ENCODE measurements at regions not wholly inside any gene's neighbourhood (a gene's known extent, or its start where the extent isn't known, plus 50 kb on each side); places are given as distances from the start of the nearest gene placed in this dataset.

GRCh38 chr5:82396871-82397514 is 118.8 kb upstream of the RPS23 start:
- DNase-seq (ENCODE audit: low spot score), result no peak
- CTCF ChIA-PET (ENCODE audit: unreplicated experiment), result no interaction called here
- BruUV-seq (replicated peaks), result no TSS peak
- Histone ChIP-seq H3K9me3 (ENCODE audit: low read length) (no peaks in the 10 kb centered on the region), H3K36me3 (ENCODE audit: insufficient read depth, low read length) (no peaks in the 10 kb centered on the region), H2AFZ (ENCODE audit: low read length) (no peak overlapping the region), H3K9me2 (ENCODE audit: insufficient read depth, low read length) (no peaks in the 10 kb centered on the region), H3K79me2 (ENCODE audit: insufficient read depth, low read depth, low read length) (no peaks in the 10 kb centered on the region), H4K20me1 (ENCODE audit: insufficient read depth, low read length) (no peaks in the 10 kb centered on the region), H3K4me1 (ENCODE audit: insufficient read depth, low read length, poor library complexity, severe bottlenecking) (no peaks in the 10 kb centered on the region), H3K4me2 (ENCODE audit: low read length) (no peak overlapping the region), H3K27ac (ENCODE audit: low read depth, low read length, poor library complexity, severe bottlenecking) (no peak overlapping the region), H3K4me3 (ENCODE audit: low read depth, low read length, poor library complexity, severe bottlenecking) (no peak overlapping the region)
- POLR2A ChIA-PET, result no interaction called here
- no peak for TF ChIP-seq CTCF (conservative IDR thresholded peaks at IDR 0.05; ENCODE audit: low read length)
- no peak for TF ChIP-seq EZH2phosphoT487 (IDR thresholded peaks at IDR 0.05; ENCODE audit: borderline replicate concordance, low read depth, low read length)
- intact Hi-C loops (cut with micrococcal nuclease; ENCODE audit: unreplicated experiment), result no loop called here

DNA sequence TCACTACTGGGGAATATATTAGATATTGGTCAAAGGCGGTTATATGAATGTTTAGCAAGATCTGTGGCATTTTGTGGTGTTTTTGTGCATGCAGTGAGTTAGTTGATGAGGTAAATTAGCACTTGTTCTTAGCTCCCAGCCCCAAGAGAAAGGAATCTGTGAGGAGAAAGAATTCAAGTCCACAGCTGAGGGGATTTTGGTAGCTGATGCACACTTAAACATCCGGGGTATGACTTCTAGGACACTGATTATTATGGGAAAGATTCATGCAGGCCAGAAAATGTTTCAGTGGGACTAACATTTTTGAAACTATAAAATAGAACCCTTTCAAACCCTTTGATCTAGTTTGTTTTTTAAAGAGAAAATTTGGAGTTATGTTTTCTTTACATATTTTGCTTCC is 118.2 kb upstream of the RPS23 start:
- no TSS peak for BruUV-seq (replicated peaks)
- ChIA-PET POLR2A (no interaction called here), CTCF (ENCODE audit: unreplicated experiment) (no interaction called here)
- no peak overlapping the region for H2AFZ ChIP-seq (ENCODE audit: low read length)
- intact Hi-C loops (cut with micrococcal nuclease; ENCODE audit: unreplicated experiment), result no loop called here
- H3K9me3 ChIP-seq (ENCODE audit: low read length), result no peaks in the 10 kb centered on the region
- H3K27ac ChIP-seq (ENCODE audit: low read depth, low read length, poor library complexity, severe bottlenecking), result no peak overlapping the region
- no peaks in the 10 kb centered on the region for H4K20me1 ChIP-seq (ENCODE audit: insufficient read depth, low read length)
- H3K9me2 ChIP-seq (ENCODE audit: insufficient read depth, low read length), result no peaks in the 10 kb centered on the region
- no peak overlapping the region for H3K4me2 ChIP-seq (ENCODE audit: low read length)
- DNase-seq (ENCODE audit: low spot score), result no peak
- H3K4me1 ChIP-seq (ENCODE audit: insufficient read depth, low read length, poor library complexity, severe bottlenecking), result no peaks in the 10 kb centered on the region
- H3K36me3 ChIP-seq (ENCODE audit: insufficient read depth, low read length), result no peaks in the 10 kb centered on the region
- H3K4me3 ChIP-seq (ENCODE audit: low read depth, low read length, poor library complexity, severe bottlenecking), result no peak overlapping the region
- TF ChIP-seq EZH2phosphoT487 (IDR thresholded peaks at IDR 0.05; ENCODE audit: borderline replicate concordance, low read depth, low read length) (no peak), CTCF (conservative IDR thresholded peaks at IDR 0.05; ENCODE audit: low read length) (no peak)
- H3K79me2 ChIP-seq (ENCODE audit: insufficient read depth, low read depth, low read length), result no peaks in the 10 kb centered on the region

DNA sequence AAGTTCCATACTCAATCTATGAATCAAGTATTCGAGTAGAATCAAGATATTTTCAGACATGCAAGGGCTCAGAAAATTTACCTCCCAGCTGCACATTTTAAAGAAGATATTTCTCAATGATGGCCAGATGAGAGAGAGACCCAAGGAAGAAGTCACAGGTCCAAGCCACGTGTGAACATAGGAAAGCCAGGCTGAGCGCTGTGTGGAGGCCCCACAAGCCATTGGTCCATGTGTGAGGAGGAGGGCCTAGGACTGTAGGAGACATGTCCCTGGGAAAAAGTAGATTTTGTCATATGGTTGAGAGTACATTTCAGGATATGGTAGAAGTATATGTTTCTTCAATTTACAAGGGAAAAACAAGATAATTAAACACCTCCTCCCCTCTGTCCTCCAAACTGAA is 115.8 kb upstream of the RPS23 start:
- TF ChIP-seq EZH2phosphoT487 (IDR thresholded peaks at IDR 0.05; ENCODE audit: borderline replicate concordance, low read depth, low read length) (no peak), CTCF (conservative IDR thresholded peaks at IDR 0.05; ENCODE audit: low read length) (no peak)
- no peak overlapping the region for H3K27ac ChIP-seq (ENCODE audit: low read depth, low read length, poor library complexity, severe bottlenecking)
- no peak overlapping the region for H3K4me2 ChIP-seq (ENCODE audit: low read length)
- no peak overlapping the region for H3K4me3 ChIP-seq (ENCODE audit: low read depth, low read length, poor library complexity, severe bottlenecking)
- H3K4me1 ChIP-seq (ENCODE audit: insufficient read depth, low read length, poor library complexity, severe bottlenecking), result no peaks in the 10 kb centered on the region
- no peaks in the 10 kb centered on the region for H3K9me2 ChIP-seq (ENCODE audit: insufficient read depth, low read length)
- POLR2A ChIA-PET, result no interaction called here
- no peaks in the 10 kb centered on the region for H3K36me3 ChIP-seq (ENCODE audit: insufficient read depth, low read length)
- H3K9me3 ChIP-seq (ENCODE audit: low read length), result no peaks in the 10 kb centered on the region
- no peaks in the 10 kb centered on the region for H4K20me1 ChIP-seq (ENCODE audit: insufficient read depth, low read length)
- DNase-seq (ENCODE audit: low spot score), result no peak
- BruUV-seq (replicated peaks), result no TSS peak
- no peak overlapping the region for H2AFZ ChIP-seq (ENCODE audit: low read length)
- CTCF ChIA-PET (ENCODE audit: unreplicated experiment), result no interaction called here
- intact Hi-C loops (cut with micrococcal nuclease; ENCODE audit: unreplicated experiment), result no loop called here
- H3K79me2 ChIP-seq (ENCODE audit: insufficient read depth, low read depth, low read length), result no peaks in the 10 kb centered on the region
